H9 (cell line): ENCODE measurements at regions not wholly inside any gene's neighbourhood (a gene's known extent, or its start where the extent isn't known, plus 50 kb on each side); places are given as distances from the start of the nearest gene placed in this dataset.

Experiments used
- DNase-seq: peaks from one replicate; pipeline ENCODE4 v3.0.0-alpha.2; 2017
- H2AFZ ChIP-seq: one replicate; pipeline ENCODE4 v1.6.1; 2013; ENCODE audit warnings: mild to moderate bottlenecking, low read length, control low read depth, moderate library complexity
- H2AK5ac ChIP-seq: 2 replicates; pipeline ENCODE4 v1.6.1; 2013; ENCODE audit warnings: low read length, control low read depth, mixed read lengths; ENCODE audit not compliant: insufficient read length
- H2BK120ac ChIP-seq: one replicate; pipeline ENCODE4 v1.6.1; 2013; ENCODE audit warnings: low read depth, mild to moderate bottlenecking, low read length, control low read depth, inconsistent platforms; ENCODE audit not compliant: poor library complexity, severe bottlenecking
- H2BK12ac ChIP-seq: 2 replicates; pipeline ENCODE4 v1.6.1; 2013; ENCODE audit warnings: low read length, control low read depth, mixed read lengths, low read depth; ENCODE audit not compliant: insufficient read length
- H2BK15ac ChIP-seq: 2 replicates; pipeline ENCODE4 v1.6.1; 2013; ENCODE audit warnings: low read depth, low read length, control low read depth
- H2BK20ac ChIP-seq: one replicate; pipeline ENCODE4 v1.6.1; 2013; ENCODE audit warnings: low read depth, mild to moderate bottlenecking, low read length, control low read depth, inconsistent platforms; ENCODE audit not compliant: poor library complexity, severe bottlenecking
- H2BK5ac ChIP-seq: 2 replicates; pipeline ENCODE4 v1.6.1; 2013; ENCODE audit warnings: low read length, control low read depth, mixed read lengths; ENCODE audit not compliant: insufficient read length
- H3K14ac ChIP-seq: 2 replicates; pipeline ENCODE4 v1.6.1; 2013; ENCODE audit warnings: low read length, control low read depth; ENCODE audit not compliant: insufficient read depth
- H3K18ac ChIP-seq: 2 replicates; pipeline ENCODE4 v1.6.1; 2013; ENCODE audit warnings: low read depth, mild to moderate bottlenecking, mixed read lengths, low read length, control low read depth; ENCODE audit not compliant: insufficient read length
- H3K23ac ChIP-seq: 2 replicates; pipeline ENCODE4 v1.6.1; 2013; ENCODE audit warnings: low read length, control low read depth, mixed read lengths, low read depth; ENCODE audit not compliant: insufficient read length
- H3K23me2 ChIP-seq: 2 replicates; pipeline ENCODE4 v1.6.1; 2013; ENCODE audit warnings: low read depth, mild to moderate bottlenecking, mixed read lengths, low read length, control low read depth; ENCODE audit not compliant: insufficient read length, poor library complexity, severe bottlenecking
- H3K27ac ChIP-seq: 2 replicates; pipeline ENCODE4 v1.5.1; 2013; ENCODE audit warnings: low read length, control low read depth, mixed read lengths, low read depth; ENCODE audit not compliant: insufficient read length
- H3K27me3 ChIP-seq: 2 replicates; pipeline ENCODE4 v1.6.1; 2013; ENCODE audit warnings: low read length, control low read depth, inconsistent platforms; ENCODE audit not compliant: insufficient read depth
- H3K4ac ChIP-seq: 2 replicates; pipeline ENCODE4 v1.6.1; 2013; ENCODE audit warnings: low read depth, mild to moderate bottlenecking, control low read depth, inconsistent platforms, low read length, moderate library complexity
- H3K4me1 ChIP-seq: 2 replicates; pipeline ENCODE4 v1.6.1; 2013; ENCODE audit warnings: low read length, control low read depth, inconsistent platforms; ENCODE audit not compliant: insufficient read depth
- H3K4me2 ChIP-seq: 2 replicates; pipeline ENCODE4 v1.6.1; 2013; ENCODE audit warnings: low read length, control low read depth, mixed read lengths; ENCODE audit not compliant: insufficient read length, insufficient read depth
- H3K56ac ChIP-seq: 2 replicates; pipeline ENCODE4 v1.6.1; 2013; ENCODE audit warnings: low read depth, mild to moderate bottlenecking, mixed read lengths, low read length, control low read depth; ENCODE audit not compliant: insufficient read length
- H3K79me1 ChIP-seq: 2 replicates; pipeline ENCODE4 v1.6.1; 2013; ENCODE audit warnings: low read depth, mild to moderate bottlenecking, moderate library complexity, low read length, control low read depth, inconsistent platforms; ENCODE audit not compliant: insufficient read depth, poor library complexity, severe bottlenecking
- H3K79me2 ChIP-seq: 2 replicates; pipeline ENCODE4 v1.6.1; 2013; ENCODE audit warnings: low read length, control low read depth, inconsistent platforms; ENCODE audit not compliant: insufficient read depth
- H3K9ac ChIP-seq: 2 replicates; pipeline ENCODE4 v1.6.1; 2013; ENCODE audit warnings: low read length, control low read depth, mixed read lengths; ENCODE audit not compliant: insufficient read length; ENCODE audit errors: extremely low read depth
- H3K9me3 ChIP-seq: one replicate; pipeline ENCODE4 v1.6.1; 2013; ENCODE audit warnings: low read depth, low read length, inconsistent platforms; ENCODE audit not compliant: control insufficient read depth
- H3T11ph ChIP-seq: one replicate; pipeline ENCODE4 v1.6.1; 2013; ENCODE audit warnings: mild to moderate bottlenecking, low read length, control low read depth, inconsistent platforms
- H4K20me1 ChIP-seq: one replicate; pipeline ENCODE4 v1.6.1; 2013; ENCODE audit not compliant: control insufficient read depth, insufficient read length, insufficient read depth
- H4K5ac ChIP-seq: 2 replicates; pipeline ENCODE4 v1.6.1; 2013; ENCODE audit warnings: low read depth, mild to moderate bottlenecking, mixed read lengths, low read length, control low read depth; ENCODE audit not compliant: insufficient read length
- H4K8ac ChIP-seq: replicated peaks from 2 replicates; pipeline ENCODE4 v1.6.1; 2013; ENCODE audit warnings: low read length, control low read depth, mixed read lengths, low read depth; ENCODE audit not compliant: insufficient read length
- H4K91ac ChIP-seq: 2 replicates; pipeline ENCODE4 v1.6.1; 2013; ENCODE audit warnings: low read depth, mild to moderate bottlenecking, moderate library complexity, mixed read lengths, low read length, control low read depth; ENCODE audit not compliant: insufficient read length
- H3K27ac Mint-ChIP-seq, 3 experiments: 2 replicates in 2 of 3; 3 replicates in 1 of 3; pipeline ENCODE4 v1.8.0; 2020 to 2021; ENCODE audit warnings: mixed read lengths in 3 of 3, mild to moderate bottlenecking in 1 of 3, moderate library complexity in 1 of 3
- H3K27me3 Mint-ChIP-seq: 2 replicates; pipeline ENCODE4 v1.8.0; 2021; ENCODE audit warnings: low read depth, mild to moderate bottlenecking, moderate library complexity, mixed read lengths
- H3K36me3 Mint-ChIP-seq, 3 experiments: 2 replicates in 2 of 3; 3 replicates in 1 of 3; pipeline ENCODE4 v1.8.0; 2020 to 2021; ENCODE audit warnings: low read depth in 3 of 3, mixed read lengths in 3 of 3; ENCODE audit not compliant: insufficient read depth in 1 of 3
- H3K4me1 Mint-ChIP-seq, 2 experiments: 2 replicates each; pipeline ENCODE4 v1.8.0; 2020; ENCODE audit warnings: mixed read lengths in 2 of 2
- H3K4me3 Mint-ChIP-seq, 2 experiments: 2 replicates in 1 of 2; 3 replicates in 1 of 2; pipeline ENCODE4 v1.8.0; 2020 to 2021; ENCODE audit warnings: mild to moderate bottlenecking in 2 of 2, mixed read lengths in 2 of 2, moderate library complexity in 1 of 2
- H3K9me3 Mint-ChIP-seq, 2 experiments: 2 replicates in 1 of 2; 3 replicates in 1 of 2; pipeline ENCODE4 v1.8.0; 2020; ENCODE audit warnings: mild to moderate bottlenecking in 2 of 2, mixed read lengths in 2 of 2, moderate library complexity in 1 of 2
- CTCF ChIP-seq: fragments of 200-600 bp; sonication (generic); conservative IDR thresholded peaks from 3 replicates; pipeline ENCODE4 v1.8.0; 2021; ENCODE audit warnings: antibody characterized with exemption, mild to moderate bottlenecking
- WGBS: extraction: QIAGEN DNeasy Blood & Tissue Kit; methylation state at CpG from one replicate; pipeline ENCODE4 v1.1.7; 2013; ENCODE audit warnings: missing lambda C conversion rate, low lambda C conversion rate, mixed read lengths; ENCODE audit not compliant: insufficient read length; ENCODE audit errors: extremely low coverage; 5-methylcytosine and 5-hydroxymethylcytosine counted together

- no peaks in the 10 kb centered on the region; a peak in 1 of 7 replicates for H3K36me3 Mint-ChIP-seq
- Histone ChIP-seq H3K9ac (no peak overlapping the region), H4K8ac (no peak overlapping the region), H3K27me3 (no peaks in the 10 kb centered on the region), H3K27ac (no peak overlapping the region), H2AFZ (no peak overlapping the region), H4K5ac (no peak overlapping the region), H2BK5ac (no peak overlapping the region), H3K23me2 (no peaks in the 10 kb centered on the region), H3K56ac (no peak overlapping the region), H3K4me2 (no peak overlapping the region), H3K4ac (no peak overlapping the region), H3K14ac (no peak overlapping the region), H3K23ac (no peak overlapping the region), H4K91ac (no peak overlapping the region), H3K79me1 (no peaks in the 10 kb centered on the region), H3T11ph (no peak overlapping the region), H2BK12ac (no peak overlapping the region), H3K18ac (no peak overlapping the region), H3K79me2 (no peaks in the 10 kb centered on the region), H2BK120ac (no peak overlapping the region), H4K20me1 (no peaks in the 10 kb centered on the region), H2AK5ac (no peak overlapping the region), H2BK15ac (no peak overlapping the region), H3K9me3 (no peaks in the 10 kb centered on the region), H3K4me1 (no peaks in the 10 kb centered on the region), H2BK20ac (no peak overlapping the region)
- no peak for TF ChIP-seq CTCF
- H3K4me3 Mint-ChIP-seq = no peak overlapping the region
- H3K4me1 Mint-ChIP-seq = peaks cover 15 to 17% of the 10 kb centered on the region in 2 experiments
- H3K27me3 Mint-ChIP-seq = peaks cover 6% of the 10 kb centered on the region
- no peak overlapping the region for H3K27ac Mint-ChIP-seq
- DNase-seq = peak; percentile 13
- WGBS = no CpG with 5 or more reads among the region's 5 CpGs
- H3K9me3 Mint-ChIP-seq = no peaks in the 10 kb centered on the region
These were observed 106.5 kb upstream of the TEX51 start for GRCh38 chr2:126792186-126792585.
